ENCODE measurements at regions not wholly inside any gene's neighbourhood (a gene's known extent, or its start where the extent isn't known, plus 50 kb on each side); places are given as distances from the start of the nearest gene placed in this dataset.

GRCh38 chr12:129959889-129960288, 56.1 kb upstream of the TMEM132D start:
- Histone ChIP-seq H3K27me3 (no peaks in the 10 kb centered on the region), H3K27ac (no peak overlapping the region), H3K9me3 (no peaks in the 10 kb centered on the region), H3K4me3 (no peak overlapping the region), H3K4me1 (no peaks in the 10 kb centered on the region), H3K36me3 (no peaks in the 10 kb centered on the region)
- intact Hi-C loops (cut with DNase I; ENCODE audit: low total_unique reads) = no loop called here
- no peak for DNase-seq (ENCODE audit: low spot score in 2 of 2)
- TF ChIP-seq CTCF (IDR thresholded peaks at IDR 0.05) = no peak
- no peak for TF ChIP-seq POLR2AphosphoS5 (IDR thresholded peaks at IDR 0.05)
- TF ChIP-seq POLR2A (IDR thresholded peaks at IDR 0.05) = no peak

GRCh38 chr12:129961091-129961490, 57.3 kb upstream of the TMEM132D start:
- intact Hi-C loops (cut with DNase I; ENCODE audit: low total_unique reads) = no loop called here

DNA sequence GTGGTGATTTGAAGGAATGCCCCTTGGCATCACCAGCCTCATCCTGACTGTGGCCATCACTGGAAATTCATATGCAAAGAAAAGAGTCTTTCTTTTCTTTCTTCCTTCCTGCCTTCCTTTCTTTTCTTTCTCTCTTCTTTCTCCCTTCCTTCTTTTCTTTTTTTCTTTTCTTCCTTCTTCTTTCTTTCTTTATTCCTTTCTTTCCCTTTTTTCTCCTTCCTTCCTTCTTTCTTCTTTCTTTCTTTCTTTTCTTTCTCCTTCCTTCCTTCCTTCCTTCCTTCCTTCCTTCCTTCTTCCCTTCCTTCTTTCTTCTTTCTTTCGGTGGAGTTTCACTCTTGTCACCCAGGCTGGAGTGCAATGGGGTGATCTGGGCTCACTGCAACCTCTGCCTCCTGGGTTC, 58.0 kb upstream of the TMEM132D start:
- no peaks in the 10 kb centered on the region for H3K4me1 ChIP-seq
- no peak for DNase-seq (ENCODE audit: low spot score in 2 of 2)
- H3K4me3 ChIP-seq = no peak overlapping the region
- H3K9me3 ChIP-seq = no peaks in the 10 kb centered on the region
- no peak overlapping the region for H3K27ac ChIP-seq
- H3K36me3 ChIP-seq = no peaks in the 10 kb centered on the region
- intact Hi-C loops (cut with DNase I; ENCODE audit: low total_unique reads) = no loop called here
- no peaks in the 10 kb centered on the region for H3K27me3 ChIP-seq
- TF ChIP-seq CTCF (IDR thresholded peaks at IDR 0.05) (no peak), POLR2A (IDR thresholded peaks at IDR 0.05) (no peak)

More at GRCh38 chr12:129961091-129961490, 57.3 kb upstream of the TMEM132D start:
- Histone ChIP-seq H3K4me3 (no peak overlapping the region), H3K9me3 (no peaks in the 10 kb centered on the region), H3K27me3 (no peaks in the 10 kb centered on the region), H3K36me3 (no peaks in the 10 kb centered on the region), H3K27ac (no peak overlapping the region), H3K4me1 (no peaks in the 10 kb centered on the region)
- no peak for DNase-seq (ENCODE audit: low spot score in 2 of 2)
- TF ChIP-seq CTCF (IDR thresholded peaks at IDR 0.05) = no peak
- no peak for TF ChIP-seq POLR2AphosphoS5 (IDR thresholded peaks at IDR 0.05)
- no peak for TF ChIP-seq POLR2A (IDR thresholded peaks at IDR 0.05)

GRCh38 chr12:129964300-129964699, 60.5 kb upstream of the TMEM132D start:
- no peaks in the 10 kb centered on the region for H3K27me3 ChIP-seq
- H3K9me3 ChIP-seq = no peaks in the 10 kb centered on the region
- intact Hi-C loops (cut with DNase I; ENCODE audit: low total_unique reads) = no loop called here
- no peak for TF ChIP-seq CTCF (IDR thresholded peaks at IDR 0.05)
- no peak for TF ChIP-seq POLR2A (IDR thresholded peaks at IDR 0.05)
- TF ChIP-seq POLR2AphosphoS5 (IDR thresholded peaks at IDR 0.05) = no peak
- no peak for DNase-seq (ENCODE audit: low spot score in 2 of 2)
- H3K36me3 ChIP-seq = no peaks in the 10 kb centered on the region
- H3K27ac ChIP-seq = no peak overlapping the region
- H3K4me1 ChIP-seq = no peaks in the 10 kb centered on the region
- no peak overlapping the region for H3K4me3 ChIP-seq

DNA sequence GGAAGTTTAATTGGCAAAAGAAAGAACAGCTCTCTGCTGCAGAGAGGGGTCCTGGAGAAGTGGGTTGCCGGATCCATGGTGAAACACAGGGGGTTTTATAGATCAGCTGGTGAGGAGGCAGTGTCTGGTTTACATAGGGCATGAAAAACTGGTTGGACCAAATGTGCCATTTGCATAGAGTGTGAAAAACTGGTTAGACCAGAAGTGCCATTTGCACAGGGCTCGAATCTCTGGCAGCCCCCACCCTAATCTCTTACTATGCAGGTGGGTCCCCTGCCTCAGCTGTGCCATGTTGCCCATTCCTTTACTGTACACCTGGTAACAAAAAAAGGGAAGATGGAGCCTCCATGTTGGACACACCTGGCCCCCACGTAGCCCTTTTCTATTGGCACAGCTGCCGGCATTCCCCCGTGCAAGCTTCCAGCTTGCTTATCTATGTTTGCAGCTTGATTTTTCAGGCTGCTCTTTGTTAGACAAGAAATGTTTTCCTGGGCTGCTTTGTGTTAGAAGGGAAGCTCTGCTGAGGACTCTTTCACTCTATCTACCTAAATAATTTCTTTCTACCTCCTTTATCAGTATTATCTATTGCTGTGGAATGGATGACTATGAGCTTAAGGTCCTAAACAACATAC, 61.1 kb upstream of the TMEM132D start:
- H3K4me1 ChIP-seq = no peaks in the 10 kb centered on the region
- intact Hi-C loops (cut with DNase I; ENCODE audit: low total_unique reads) = no loop called here

More for the DNA sequence above, 61.1 kb upstream of the TMEM132D start:
- H3K9me3 ChIP-seq = no peaks in the 10 kb centered on the region
- H3K27ac ChIP-seq = no peak overlapping the region
- H3K36me3 ChIP-seq = no peaks in the 10 kb centered on the region
- DNase-seq (ENCODE audit: low spot score in 2 of 2) = no peak
- no peak for TF ChIP-seq POLR2AphosphoS5 (IDR thresholded peaks at IDR 0.05)
- TF ChIP-seq CTCF (IDR thresholded peaks at IDR 0.05) = no peak
- TF ChIP-seq POLR2A (IDR thresholded peaks at IDR 0.05) = no peak
- H3K4me3 ChIP-seq = no peak overlapping the region
- H3K27me3 ChIP-seq = no peaks in the 10 kb centered on the region
